K562 (cell line): ENCODE measurements at regions not wholly inside any gene's neighbourhood (a gene's known extent, or its start where the extent isn't known, plus 50 kb on each side); places are given as distances from the start of the nearest gene placed in this dataset.

Experiments used
- CTCF ChIP-seq, 3 experiments: IDR thresholded peaks in 2 of 3; conservative IDR thresholded peaks in 1 of 3; 2 replicates each; pipeline ENCODE4 v1.5.1; 2011 to 2012; ENCODE audit warnings: low read length in 3 of 3, mild to moderate bottlenecking in 3 of 3, control low read depth in 2 of 3, improper control_type of control experiment in 1 of 3, inconsistent platforms in 1 of 3, low read depth in 1 of 3, mixed read lengths in 1 of 3, moderate library complexity in 1 of 3; ENCODE audit not compliant: insufficient read depth in 2 of 3
- ETS2 ChIP-seq: IDR thresholded peaks from 2 replicates; pipeline ENCODE4 v1.6.1; 2016; ENCODE audit warnings: borderline replicate concordance, missing genetic modification characterization, mild to moderate bottlenecking, moderate library complexity, missing compliant biosample characterization; ENCODE audit not compliant: poor library complexity, severe bottlenecking
- EZH2 ChIP-seq: IDR thresholded peaks from 2 replicates; pipeline ENCODE4 v1.6.1; 2012; ENCODE audit warnings: low read depth, mild to moderate bottlenecking, inconsistent platforms, low read length, borderline replicate concordance
- MAX ChIP-seq: sonication (generic); formaldehyde crosslinking; IDR thresholded peaks from 2 replicates; pipeline ENCODE4 v1.9.0; 2022; ENCODE audit warnings: mild to moderate bottlenecking, missing genetic modification reagents
- POLR2A ChIP-seq: fragments of 450-650 bp; conservative IDR thresholded peaks from 2 replicates; pipeline ENCODE4 v1.6.1; 2016
- SP2 ChIP-seq: IDR thresholded peaks from 2 replicates; pipeline ENCODE4 v1.6.1; 2011; ENCODE audit warnings: mild to moderate bottlenecking, low read depth, low read length, moderate library complexity; ENCODE audit not compliant: poor library complexity, severe bottlenecking; ENCODE audit errors: extremely low read depth
- TRIM28 ChIP-seq: fragments of 450-650 bp; IDR thresholded peaks from 2 replicates; pipeline ENCODE4 v1.6.1; 2017
- USF2 ChIP-seq: sonication (generic); formaldehyde crosslinking; IDR thresholded peaks from 2 replicates; pipeline ENCODE4 v1.5.0; 2020; ENCODE audit warnings: missing genetic modification reagents
- ZBTB49 ChIP-seq: sonication (generic); formaldehyde crosslinking; IDR thresholded peaks from 2 replicates; pipeline ENCODE4 v1.8.0; 2022; ENCODE audit warnings: missing genetic modification reagents, mild to moderate bottlenecking, borderline replicate concordance
- ZNF232 ChIP-seq: sonication (generic); formaldehyde crosslinking; IDR thresholded peaks from 2 replicates; pipeline ENCODE4 v1.8.0; 2022; ENCODE audit warnings: mild to moderate bottlenecking, missing genetic modification reagents

- no peak for TF ChIP-seq ZNF232
- no peak for TF ChIP-seq USF2 (CRISPR knock-in tag)
- no peak for TF ChIP-seq SP2
- no peak for TF ChIP-seq EZH2
- no peak for TF ChIP-seq MAX (CRISPR knock-in tag)
- TF ChIP-seq CTCF (IDR thresholded peaks at IDR 0.05 in 2 of 3, conservative IDR thresholded peaks at IDR 0.05 in 1 of 3; ENCODE audit: insufficient read depth in 2 of 3, low read depth in 1 of 3, low read length in 3 of 3): no peak
- no peak for TF ChIP-seq ETS2 (tag)
- TF ChIP-seq ZBTB49: no peak
- no peak for TF ChIP-seq TRIM28
- no peak for TF ChIP-seq POLR2A
Measured at GRCh38 chr6:97465877-97466561, 183.0 kb upstream of the MMS22L start.
